Thoracic aorta (tissue), 2 donors: ENCODE measurements at regions not wholly inside any gene's neighbourhood (a gene's known extent, or its start where the extent isn't known, plus 50 kb on each side); places are given as distances from the start of the nearest gene placed in this dataset.

Source experiments
- ATAC-seq: fragments of 150-250 bp; one replicate; pipeline ENCODE4 v1.8.0; 2017; ENCODE audit warnings: low read depth; ENCODE audit not compliant: insufficient number of reproducible peaks, low FRiP score
- DNase-seq: peaks from one replicate; pipeline ENCODE4 v3.0.0-alpha.2; 2020; ENCODE audit warnings: low spot score
- H3K27ac ChIP-seq, 2 donors: fragments of 200-600 bp; sonication (generic); 1 replicate in 1 of 2; 2 replicates in 1 of 2; pipeline ENCODE4 v1.5.1; 2016; ENCODE audit warnings: mild to moderate bottlenecking in 2 of 2, moderate library complexity in 2 of 2
- H3K27me3 ChIP-seq: fragments of 200-600 bp; sonication (generic); replicated peaks from 2 replicates; pipeline ENCODE4 v1.6.0; 2016; ENCODE audit warnings: mild to moderate bottlenecking; ENCODE audit not compliant: insufficient read depth
- H3K36me3 ChIP-seq: fragments of 200-600 bp; sonication (generic); one replicate; pipeline ENCODE4 v1.5.1; 2016
- H3K4me1 ChIP-seq, 2 donors: fragments of 200-600 bp; sonication (generic); 1 replicate in 1 of 2; 2 replicates in 1 of 2; pipeline versions ENCODE4 v1.5.1 to v1.6.0; 2016; ENCODE audit warnings: low read depth in 2 of 2, mild to moderate bottlenecking in 1 of 2; ENCODE audit not compliant: control insufficient read depth in 1 of 2
- H3K4me3 ChIP-seq: fragments of 200-600 bp; sonication (generic); 2 replicates; pipeline ENCODE4 v1.5.1; 2016; ENCODE audit warnings: mild to moderate bottlenecking
- H3K9me3 ChIP-seq: fragments of 200-600 bp; sonication (generic); 2 replicates; pipeline ENCODE4 v1.5.1; 2016
- TF ChIP-seq, protein P1 (sequence below): fragments of 200-600 bp; sonication (generic); IDR thresholded peaks from one replicate; pipeline ENCODE4 v1.5.1; 2019; ENCODE audit warnings: antibody characterized with exemption

DNA sequence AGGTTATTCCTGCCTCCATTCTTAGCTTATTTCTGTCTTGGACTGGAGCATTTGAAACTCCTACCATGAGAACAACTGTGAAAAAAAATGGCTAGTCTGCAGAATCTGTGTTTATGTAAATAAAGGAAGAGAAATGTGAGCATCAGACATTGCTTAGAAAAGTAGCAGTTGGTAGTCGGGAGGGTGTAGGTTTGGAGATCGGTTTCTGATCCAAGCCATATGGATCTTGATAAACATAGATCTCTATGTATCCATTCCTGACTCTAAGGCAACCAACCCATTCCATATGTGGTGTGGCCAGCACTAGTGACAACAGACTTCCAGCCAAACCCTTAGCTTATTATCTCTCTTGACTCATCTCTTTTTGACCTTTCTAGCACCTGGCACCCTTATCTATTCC is 127.1 kb downstream of the NMUR2 start:
- no peak overlapping the region for H3K4me3 ChIP-seq
- TF ChIP-seq, protein P1, sequence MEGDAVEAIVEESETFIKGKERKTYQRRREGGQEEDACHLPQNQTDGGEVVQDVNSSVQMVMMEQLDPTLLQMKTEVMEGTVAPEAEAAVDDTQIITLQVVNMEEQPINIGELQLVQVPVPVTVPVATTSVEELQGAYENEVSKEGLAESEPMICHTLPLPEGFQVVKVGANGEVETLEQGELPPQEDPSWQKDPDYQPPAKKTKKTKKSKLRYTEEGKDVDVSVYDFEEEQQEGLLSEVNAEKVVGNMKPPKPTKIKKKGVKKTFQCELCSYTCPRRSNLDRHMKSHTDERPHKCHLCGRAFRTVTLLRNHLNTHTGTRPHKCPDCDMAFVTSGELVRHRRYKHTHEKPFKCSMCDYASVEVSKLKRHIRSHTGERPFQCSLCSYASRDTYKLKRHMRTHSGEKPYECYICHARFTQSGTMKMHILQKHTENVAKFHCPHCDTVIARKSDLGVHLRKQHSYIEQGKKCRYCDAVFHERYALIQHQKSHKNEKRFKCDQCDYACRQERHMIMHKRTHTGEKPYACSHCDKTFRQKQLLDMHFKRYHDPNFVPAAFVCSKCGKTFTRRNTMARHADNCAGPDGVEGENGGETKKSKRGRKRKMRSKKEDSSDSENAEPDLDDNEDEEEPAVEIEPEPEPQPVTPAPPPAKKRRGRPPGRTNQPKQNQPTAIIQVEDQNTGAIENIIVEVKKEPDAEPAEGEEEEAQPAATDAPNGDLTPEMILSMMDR = no peak

DNA sequence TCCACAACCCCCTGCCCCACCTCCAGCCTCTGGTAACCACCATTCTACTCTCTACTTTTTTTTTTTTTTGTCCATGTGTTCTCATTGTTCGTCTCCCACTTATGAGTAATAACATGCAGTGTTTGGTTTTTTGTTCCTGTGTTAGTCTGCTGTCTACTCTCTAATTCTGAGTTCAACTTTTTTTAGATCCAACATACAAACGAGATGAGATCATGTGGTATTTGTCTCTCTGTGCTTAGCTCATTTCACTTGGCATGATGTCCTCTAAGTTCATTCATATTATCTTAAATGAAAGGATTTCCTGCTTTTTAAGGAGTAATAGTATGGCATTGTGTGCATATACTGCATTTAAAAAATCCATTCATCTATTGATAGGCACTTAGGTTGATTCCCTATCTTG is 130.9 kb downstream of the NMUR2 start:
- Histone ChIP-seq H3K36me3 (no peaks in the 10 kb centered on the region), H3K4me3 (no peak overlapping the region), H3K27ac (peak overlapping the region in 1 of 2 donors; percentile 31), H3K4me1 (peaks cover 0 to 41% of the 10 kb centered on the region in 2 donors), H3K9me3 (no peaks in the 10 kb centered on the region), H3K27me3 (no peaks in the 10 kb centered on the region)
- TF ChIP-seq, protein P1 = no peak
- no peak for DNase-seq
- peak; percentile 90 for ATAC-seq

More for the DNA sequence above, 127.1 kb downstream of the NMUR2 start:
- no peak for ATAC-seq
- DNase-seq = no peak
- no peaks in the 10 kb centered on the region for H3K36me3 ChIP-seq
- no peak overlapping the region for H3K27ac ChIP-seq
- no peaks in the 10 kb centered on the region for H3K9me3 ChIP-seq
- H3K27me3 ChIP-seq = no peaks in the 10 kb centered on the region
- H3K4me1 ChIP-seq = peaks cover 0 to 35% of the 10 kb centered on the region in 2 donors

GRCh38 chr5:152271420-152271819 is 133.7 kb downstream of the NMUR2 start:
- Histone ChIP-seq H3K36me3 (no peaks in the 10 kb centered on the region), H3K27me3 (no peaks in the 10 kb centered on the region), H3K27ac (peak overlapping the region in 1 of 2 donors; percentile 16), H3K4me1 (peaks cover 0 to 33% of the 10 kb centered on the region in 2 donors), H3K9me3 (no peaks in the 10 kb centered on the region), H3K4me3 (no peak overlapping the region)
- DNase-seq = no peak
- ATAC-seq = peak; percentile 33
- TF ChIP-seq, protein P1 = peak; percentile 44

- H3K4me1 ChIP-seq = peaks cover 0 to 30% of the 10 kb centered on the region in 2 donors
- H3K4me3 ChIP-seq = no peak overlapping the region
- ATAC-seq (no peak), DNase-seq (no peak)
- TF ChIP-seq, protein P1 = no peak
- no peaks in the 10 kb centered on the region for H3K27me3 ChIP-seq
- no peaks in the 10 kb centered on the region for H3K36me3 ChIP-seq
- no peaks in the 10 kb centered on the region for H3K9me3 ChIP-seq
- no peak overlapping the region for H3K27ac ChIP-seq
Measured at GRCh38 chr5:152270096-152270495, 135.0 kb downstream of the NMUR2 start.

DNA sequence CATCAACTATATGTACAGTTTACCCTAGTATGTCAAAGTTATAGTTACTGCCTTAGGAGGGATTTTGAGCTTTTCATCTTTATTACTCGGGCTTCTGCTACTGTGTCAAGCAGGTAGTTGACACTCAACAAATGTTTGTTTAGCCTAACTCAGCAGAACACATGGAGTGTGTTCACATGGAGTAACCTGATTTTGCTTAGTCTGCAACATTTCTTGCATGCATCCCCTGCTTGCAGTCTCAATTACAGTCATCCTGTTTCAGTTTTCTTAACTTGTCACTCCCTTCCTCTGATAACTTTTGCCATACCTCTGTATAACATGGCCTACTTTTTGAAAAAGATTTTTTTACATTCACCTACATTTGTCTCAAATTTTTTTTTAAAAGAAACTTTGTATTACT is 135.5 kb downstream of the NMUR2 start:
- Histone ChIP-seq H3K27ac (no peak overlapping the region), H3K4me3 (no peak overlapping the region), H3K9me3 (no peaks in the 10 kb centered on the region), H3K36me3 (no peaks in the 10 kb centered on the region), H3K4me1 (peaks cover 0 to 25% of the 10 kb centered on the region in 2 donors), H3K27me3 (no peaks in the 10 kb centered on the region)
- TF ChIP-seq, protein P1 = no peak
- DNase-seq = no peak
- ATAC-seq = no peak
